ENCODE measurements at regions not wholly inside any gene's neighbourhood (a gene's known extent, or its start where the extent isn't known, plus 50 kb on each side); places are given as distances from the start of the nearest gene placed in this dataset.

GRCh38 chr2:149988361-149988760 lies 400.8 kb upstream of the MMADHC start:
- TF ChIP-seq, protein P1, sequence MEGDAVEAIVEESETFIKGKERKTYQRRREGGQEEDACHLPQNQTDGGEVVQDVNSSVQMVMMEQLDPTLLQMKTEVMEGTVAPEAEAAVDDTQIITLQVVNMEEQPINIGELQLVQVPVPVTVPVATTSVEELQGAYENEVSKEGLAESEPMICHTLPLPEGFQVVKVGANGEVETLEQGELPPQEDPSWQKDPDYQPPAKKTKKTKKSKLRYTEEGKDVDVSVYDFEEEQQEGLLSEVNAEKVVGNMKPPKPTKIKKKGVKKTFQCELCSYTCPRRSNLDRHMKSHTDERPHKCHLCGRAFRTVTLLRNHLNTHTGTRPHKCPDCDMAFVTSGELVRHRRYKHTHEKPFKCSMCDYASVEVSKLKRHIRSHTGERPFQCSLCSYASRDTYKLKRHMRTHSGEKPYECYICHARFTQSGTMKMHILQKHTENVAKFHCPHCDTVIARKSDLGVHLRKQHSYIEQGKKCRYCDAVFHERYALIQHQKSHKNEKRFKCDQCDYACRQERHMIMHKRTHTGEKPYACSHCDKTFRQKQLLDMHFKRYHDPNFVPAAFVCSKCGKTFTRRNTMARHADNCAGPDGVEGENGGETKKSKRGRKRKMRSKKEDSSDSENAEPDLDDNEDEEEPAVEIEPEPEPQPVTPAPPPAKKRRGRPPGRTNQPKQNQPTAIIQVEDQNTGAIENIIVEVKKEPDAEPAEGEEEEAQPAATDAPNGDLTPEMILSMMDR (IDR thresholded peaks at IDR 0.05) = no peak
- no peak for TF ChIP-seq ZFX (IDR thresholded peaks at IDR 0.05; ENCODE audit: borderline replicate concordance)
